ENCODE measurements at regions not wholly inside any gene's neighbourhood (a gene's known extent, or its start where the extent isn't known, plus 50 kb on each side); places are given as distances from the start of the nearest gene placed in this dataset.
A peak's percentile ranks its signal among the peaks of the same experiment; 100 is the strongest.
"Not testable (repeated sequence)": the region's sequence is repeated elsewhere in the genome, so short reads cannot be mapped to it uniquely, and the experiment has no call there.

DNA sequence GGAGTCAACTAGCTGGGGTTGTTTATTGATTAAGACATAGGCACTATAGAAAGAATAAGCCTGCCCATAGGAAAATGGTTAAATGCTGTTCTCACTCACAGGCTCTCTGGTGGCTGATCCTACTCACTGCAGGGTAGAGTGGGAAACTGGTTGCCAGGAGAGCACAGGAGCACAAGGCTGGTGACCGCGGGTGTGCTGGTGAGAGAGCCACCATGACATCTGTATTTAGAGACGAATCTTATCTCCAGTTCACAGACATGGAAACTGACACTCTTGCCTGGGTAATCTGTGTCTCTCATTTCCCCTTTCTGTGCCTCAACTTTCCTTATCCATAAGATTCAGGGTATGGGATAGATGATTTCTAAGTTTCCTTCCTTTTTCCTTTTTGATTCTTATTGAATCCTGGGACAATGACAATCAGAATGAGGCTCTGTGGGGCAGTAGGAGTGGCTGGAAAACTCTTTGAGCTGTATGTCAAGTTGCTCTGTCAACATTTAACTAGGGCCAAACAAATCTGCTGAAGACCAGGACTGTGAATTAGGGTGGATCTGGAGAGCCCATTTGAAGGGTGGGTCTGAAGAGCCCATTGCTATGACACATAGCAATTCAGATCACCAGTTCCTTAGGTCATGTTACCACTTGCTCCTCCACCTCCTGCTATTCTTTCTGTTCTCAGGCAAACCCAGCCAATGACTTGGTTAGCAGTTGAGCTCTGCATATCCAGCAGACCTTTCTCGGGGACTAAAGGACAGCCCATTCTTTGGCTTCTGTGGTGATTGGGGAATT lies 286.1 kb upstream of the TBL1XR1 start:
- peak; percentile 91 for DNase-seq

- no peak for DNase-seq
Observed at GRCh38 chr3:177484206-177484605, 286.9 kb upstream of the TBL1XR1 start.

DNA sequence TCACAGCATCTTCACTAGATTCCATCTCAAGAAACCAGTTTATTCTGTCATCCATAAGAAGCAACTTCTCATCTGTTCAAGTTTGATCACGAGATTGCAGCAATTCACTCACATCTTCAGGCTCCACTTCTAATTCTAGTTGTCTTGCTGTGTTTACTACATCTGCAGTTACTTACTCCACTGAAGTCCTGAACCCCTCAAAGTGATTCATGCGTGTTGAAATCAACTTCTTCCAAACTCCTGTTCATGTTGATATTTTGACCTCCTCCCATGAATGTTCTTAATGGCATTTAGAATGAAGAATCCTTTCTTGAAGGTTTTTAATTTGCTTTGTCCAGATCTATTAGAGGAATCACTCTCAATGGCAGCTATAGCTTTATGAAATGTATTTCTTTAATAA lies 287.6 kb upstream of the TBL1XR1 start:
- no peak for DNase-seq

DNA sequence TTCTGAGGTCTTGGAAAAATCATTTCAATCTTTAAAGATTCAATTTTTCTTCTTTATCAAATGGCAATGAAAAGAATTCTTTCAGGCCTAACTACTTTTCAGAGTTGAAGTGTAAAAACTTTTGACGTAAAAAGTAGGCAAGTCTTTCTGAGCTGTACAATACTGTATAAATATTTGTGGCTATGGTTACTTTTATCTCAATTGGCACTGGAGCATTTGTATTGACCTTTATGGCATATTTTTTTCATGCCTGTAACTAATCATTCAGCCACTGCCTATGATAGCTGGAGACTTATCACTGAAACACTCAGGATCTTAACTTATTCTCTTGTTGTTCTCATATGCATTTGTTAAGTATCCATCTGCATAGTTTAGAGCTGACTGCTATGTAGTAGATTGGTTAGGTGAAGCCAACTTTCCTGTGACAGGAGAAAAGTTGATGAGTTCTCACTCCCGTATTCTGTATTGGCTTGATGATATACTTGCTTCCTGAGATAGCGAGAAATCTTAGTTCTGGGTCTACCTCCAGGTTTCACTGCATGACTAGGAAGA lies 290.4 kb upstream of the TBL1XR1 start:
- no peak for DNase-seq

- DNase-seq = peak; percentile 17
Observed at GRCh38 chr3:177488740-177489139, 291.5 kb upstream of the TBL1XR1 start.

DNA sequence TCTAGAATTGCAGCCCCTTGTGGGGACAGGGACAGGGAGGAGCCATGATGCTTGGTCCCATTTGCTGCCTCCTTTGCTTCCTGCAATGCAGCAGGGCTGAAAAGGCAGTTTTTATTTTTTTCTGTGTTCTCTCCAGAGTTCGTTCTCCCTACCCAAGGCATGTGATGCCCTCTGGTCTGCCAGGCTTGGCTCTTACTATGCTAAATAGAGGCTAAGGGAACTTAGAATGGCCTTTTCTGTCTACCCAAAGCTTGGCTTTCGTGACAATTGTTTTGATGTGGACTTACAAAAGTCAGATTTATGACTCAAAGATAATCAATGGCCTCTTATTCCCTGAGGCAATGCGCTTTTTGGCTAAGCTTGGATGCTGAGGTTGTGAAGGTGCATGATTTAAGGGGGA lies 293.3 kb upstream of the TBL1XR1 start:
- DNase-seq = no peak

DNA sequence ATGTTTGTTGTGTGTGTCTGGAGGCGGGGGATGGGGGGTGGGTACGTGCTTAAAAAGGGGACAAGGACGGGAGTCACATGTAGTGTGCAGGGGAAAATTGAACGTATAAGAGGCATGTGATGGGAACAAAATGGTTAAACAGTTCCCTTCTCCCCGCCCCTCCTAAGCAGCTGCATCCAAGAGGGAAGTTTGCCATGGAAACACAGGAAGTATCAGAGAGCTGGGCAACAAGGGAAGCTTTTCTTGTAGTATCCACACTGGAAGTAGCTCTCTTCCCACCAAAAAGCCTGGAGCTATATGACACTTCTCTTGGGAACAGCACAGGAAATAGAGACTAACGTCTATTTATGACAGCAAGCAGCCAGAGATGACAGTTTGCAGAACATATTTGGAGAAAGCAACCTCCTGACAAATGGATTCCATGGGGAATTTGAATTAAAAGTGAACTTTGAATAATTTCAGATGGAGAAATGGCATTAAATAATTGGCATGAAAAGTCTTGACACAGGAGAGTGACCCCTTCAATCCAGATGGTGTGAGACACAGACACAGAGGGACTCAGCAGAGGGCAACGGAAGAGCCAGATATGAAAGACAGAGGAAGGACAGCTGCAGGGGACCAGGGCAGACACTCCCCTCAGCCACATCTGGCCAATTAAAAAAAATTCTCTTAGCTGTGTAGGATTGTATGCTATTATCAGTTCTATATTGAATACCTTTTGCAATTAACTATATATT lies 294.2 kb upstream of the TBL1XR1 start:
- DNase-seq = no peak

GRCh38 chr3:177493091-177493490 lies 295.8 kb upstream of the TBL1XR1 start:
- no peak for DNase-seq

DNA sequence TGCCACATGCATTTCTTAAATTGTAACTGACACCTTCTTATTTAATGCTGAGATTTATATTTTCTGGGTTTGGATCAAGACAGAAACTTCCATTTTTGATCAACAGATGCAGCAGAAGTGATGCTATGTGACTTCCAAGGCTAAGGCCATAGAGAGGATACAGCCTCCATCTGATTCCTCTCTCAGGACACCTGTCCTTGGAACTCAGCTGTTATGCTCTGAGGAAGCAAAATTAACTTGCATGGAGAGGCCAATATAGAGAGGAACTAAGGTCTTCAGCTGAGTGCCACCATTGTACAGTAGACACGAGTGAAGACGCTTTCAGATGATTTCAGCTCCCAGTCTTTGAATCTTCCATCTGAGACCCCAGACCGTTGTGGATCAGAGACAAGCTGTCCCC lies 296.9 kb upstream of the TBL1XR1 start:
- DNase-seq = no peak

DNA sequence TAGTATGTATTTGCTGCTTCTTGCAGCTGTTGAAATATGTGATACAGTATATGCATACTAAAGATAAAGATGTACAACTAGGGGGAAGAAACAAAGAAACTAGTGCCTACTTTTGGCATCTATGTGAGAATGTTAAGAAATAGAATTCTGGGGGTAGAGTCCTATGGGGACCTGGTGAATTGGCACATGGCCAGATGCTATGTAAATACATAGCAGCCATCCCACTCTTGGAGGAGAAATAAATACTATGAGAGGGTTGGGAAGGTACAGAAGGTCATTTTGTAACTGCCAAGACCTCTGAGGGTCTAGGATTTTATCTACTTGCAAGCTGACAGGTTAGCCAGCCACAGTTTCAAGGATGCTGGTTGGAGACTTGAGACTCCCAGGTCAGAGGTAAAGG lies 298.3 kb upstream of the TBL1XR1 start:
- no peak for DNase-seq

- no peak for DNase-seq
Observed at GRCh38 chr3:177498037-177498857, 301.0 kb upstream of the TBL1XR1 start.

DNA sequence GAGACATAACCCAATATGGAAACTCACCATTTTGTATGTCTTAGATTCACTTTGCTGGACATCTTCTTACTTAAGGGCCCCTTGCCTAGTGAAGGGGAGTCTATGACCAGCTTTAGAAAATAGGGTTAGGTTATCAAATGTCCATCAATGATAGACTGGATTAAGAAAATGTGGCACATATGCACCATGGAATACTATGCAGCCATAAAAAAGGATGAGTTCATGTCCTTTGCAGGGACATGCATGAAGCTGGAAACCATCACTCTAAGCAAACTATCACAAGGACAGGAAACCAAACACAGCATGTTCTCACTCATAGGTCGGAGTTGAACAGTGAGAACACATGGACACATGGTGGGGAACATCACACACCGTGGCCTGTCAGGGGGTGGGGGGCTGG lies 301.8 kb upstream of the TBL1XR1 start:
- DNase-seq = not testable (repeated sequence)

DNA sequence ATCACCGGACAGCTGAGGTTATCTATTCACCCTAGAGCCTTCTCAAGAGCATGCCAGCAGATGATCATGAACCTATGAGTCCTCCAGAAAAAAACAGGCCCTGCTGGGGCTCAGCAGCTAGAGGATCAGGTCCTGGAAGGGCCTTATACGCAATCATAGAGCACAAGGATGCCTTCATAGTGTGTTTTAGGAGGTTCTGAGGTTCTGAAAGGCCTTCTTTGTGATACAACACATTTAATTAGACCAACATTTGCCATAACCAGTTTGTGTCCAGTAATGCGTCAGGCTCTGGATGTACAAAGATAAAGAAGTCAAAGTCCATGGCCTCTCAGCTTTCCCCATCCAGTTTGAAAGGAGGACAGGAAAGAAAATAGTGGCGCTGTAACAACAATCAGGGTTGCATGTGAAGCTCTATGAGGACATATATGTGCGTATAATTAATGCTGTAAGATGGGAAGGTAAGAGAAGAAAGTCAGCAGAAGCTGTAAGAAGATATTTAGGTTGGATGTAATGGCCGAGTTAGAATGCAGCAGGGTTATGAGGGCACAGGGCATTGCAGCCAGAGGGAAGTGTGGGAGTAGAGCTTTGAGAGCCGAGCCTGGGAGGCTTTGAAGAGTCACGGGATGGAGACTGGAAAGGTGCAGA lies 302.6 kb upstream of the TBL1XR1 start:
- no peak for DNase-seq

GRCh38 chr3:177510693-177511216 lies 313.5 kb upstream of the TBL1XR1 start:
- no peak for DNase-seq

DNA sequence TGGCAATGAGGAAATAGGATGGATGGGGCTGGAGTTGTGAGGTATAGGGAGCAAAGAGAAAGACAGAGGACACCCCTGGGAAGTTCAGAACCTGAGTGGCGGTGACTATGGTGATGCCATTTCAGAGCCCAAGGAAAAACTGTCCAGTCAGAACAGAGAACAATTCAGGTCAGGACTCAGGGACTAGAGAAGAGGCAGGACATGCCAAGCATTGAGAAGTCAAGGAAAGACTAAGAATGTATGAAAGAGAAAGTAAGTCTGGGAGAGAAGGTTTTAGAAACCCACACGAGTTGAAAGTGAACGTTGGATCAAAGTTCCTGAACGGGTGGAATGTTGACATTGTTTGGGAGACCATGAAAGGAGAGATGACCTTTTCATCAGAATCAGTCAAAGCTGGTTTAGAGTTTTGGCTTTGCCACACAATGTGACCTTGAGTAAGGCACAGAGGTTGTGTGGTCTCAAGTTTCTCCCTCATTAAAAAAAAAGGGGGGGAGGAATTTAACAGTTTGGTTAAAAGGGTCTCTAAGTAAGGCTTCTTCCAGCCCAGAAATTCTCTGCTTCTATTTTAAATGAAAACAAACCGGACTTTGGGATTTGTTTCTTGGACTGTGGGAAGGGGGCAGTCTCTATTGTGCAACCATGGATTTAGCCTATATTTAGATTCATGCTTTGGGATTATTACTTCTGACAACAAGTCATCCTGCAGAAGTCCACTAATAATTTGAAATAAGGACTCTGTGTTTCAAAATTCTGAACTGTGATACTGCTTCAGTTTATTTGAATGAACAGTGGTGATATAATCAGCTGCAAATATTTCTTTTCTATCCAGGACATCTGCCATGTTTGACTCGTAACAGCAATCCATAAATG lies 315.9 kb upstream of the TBL1XR1 start:
- DNase-seq = no peak

DNA sequence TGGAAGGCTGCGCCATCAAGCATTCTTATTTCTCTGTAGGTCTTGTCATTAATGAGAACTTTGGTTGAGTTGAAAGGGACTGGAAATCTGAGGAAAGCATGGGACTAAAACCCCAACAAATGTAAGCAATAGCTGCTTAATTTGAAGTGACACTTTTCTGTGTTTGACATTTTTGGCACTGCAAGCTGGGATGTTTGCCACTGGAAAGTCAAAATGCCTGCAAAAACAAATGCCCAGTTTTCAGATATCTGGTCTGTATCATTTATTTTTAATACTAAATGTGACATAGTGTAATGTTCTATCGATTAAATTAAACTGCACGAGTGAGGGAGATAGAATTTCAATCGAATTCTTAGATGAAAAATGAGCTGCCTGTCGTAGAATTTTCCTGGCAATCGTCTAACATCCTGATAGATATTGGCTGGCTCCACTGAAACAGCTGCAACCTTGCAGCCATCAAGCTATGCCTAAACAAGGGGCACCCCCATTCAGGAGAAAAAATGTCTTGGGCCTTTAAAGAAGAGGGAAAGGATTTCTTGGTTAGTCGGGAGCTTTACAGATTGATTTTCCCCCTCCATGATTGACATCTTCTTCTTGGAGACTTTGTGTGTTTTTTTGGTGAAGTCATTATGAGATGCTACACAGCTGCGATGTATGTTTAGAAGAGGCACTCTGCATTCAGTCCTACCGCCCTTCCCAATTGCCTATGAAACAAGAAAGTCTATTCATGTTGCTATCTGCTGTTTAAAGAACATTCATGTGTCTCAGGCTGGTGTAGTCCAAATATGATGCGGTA lies 316.7 kb upstream of the TBL1XR1 start:
- no peak for DNase-seq

- DNase-seq = no peak
Observed at GRCh38 chr3:177514611-177515499, 317.6 kb upstream of the TBL1XR1 start.

GRCh38 chr3:177515786-177516157 lies 318.5 kb upstream of the TBL1XR1 start:
- no peak for DNase-seq

- no peak for DNase-seq
Observed at GRCh38 chr3:177516158-177517011, 319.1 kb upstream of the TBL1XR1 start.

Measured in hematopoietic multipotent progenitor cell treated with erythropoietin and hydrocortisone succinate and interleukin-3 and kit ligand, for 4 days (in vitro differentiated cells).